BE2C (cell line): ENCODE measurements at regions not wholly inside any gene's neighbourhood (a gene's known extent, or its start where the extent isn't known, plus 50 kb on each side); places are given as distances from the start of the nearest gene placed in this dataset.

Experiments used
- DNase-seq: peaks from one replicate; pipeline ENCODE4 v3.0.0-alpha.2; 2020
- H3K27me3 ChIP-seq: fragments of 250-450 bp; sonication (Bioruptor Pico); 2 replicates; pipeline ENCODE4 v1.5.1; 2020; ENCODE audit warnings: mild to moderate bottlenecking
- H3K36me3 ChIP-seq: fragments of 250-450 bp; sonication (Bioruptor Pico); 2 replicates; pipeline ENCODE4 v1.5.1; 2020; ENCODE audit warnings: mild to moderate bottlenecking
- H3K4me1 ChIP-seq: fragments of 250-450 bp; sonication (Bioruptor Pico); 2 replicates; pipeline ENCODE4 v1.5.1; 2020
- H3K4me3 ChIP-seq: 2 replicates; pipeline ENCODE4 v1.5.1; 2011; ENCODE audit warnings: low read depth, low read length
- H3K9me3 ChIP-seq: fragments of 250-450 bp; sonication (Bioruptor Pico); 2 replicates; pipeline ENCODE4 v1.5.1; 2020
- CTCF ChIP-seq: IDR thresholded peaks from 2 replicates; pipeline ENCODE4 v1.5.1; 2012; ENCODE audit warnings: mild to moderate bottlenecking, low read depth, low read length

GRCh38 chr5:25489834-25490538 lies 845.2 kb upstream of the CDH10 start:
- no peak for DNase-seq
- TF ChIP-seq CTCF, result no peak
- Histone ChIP-seq H3K36me3 (no peaks in the 10 kb centered on the region), H3K4me3 (no peak overlapping the region), H3K4me1 (peaks cover 3% of the 10 kb centered on the region; the same call in 1 of the 2 replicates), H3K9me3 (no peaks in the 10 kb centered on the region), H3K27me3 (no peaks in the 10 kb centered on the region)

- H3K27me3 ChIP-seq, result no peaks in the 10 kb centered on the region
Measured at GRCh38 chr5:25488119-25488518, 843.3 kb upstream of the CDH10 start.

GRCh38 chr5:25484391-25484790 lies 839.6 kb upstream of the CDH10 start:
- no peak for TF ChIP-seq CTCF
- Histone ChIP-seq H3K4me3 (no peak overlapping the region), H3K9me3 (no peaks in the 10 kb centered on the region), H3K4me1 (peaks cover 3% of the 10 kb centered on the region; the same call in 1 of the 2 replicates), H3K27me3 (no peaks in the 10 kb centered on the region), H3K36me3 (no peaks in the 10 kb centered on the region)
- no peak for DNase-seq

More at GRCh38 chr5:25488119-25488518, 843.3 kb upstream of the CDH10 start:
- no peak overlapping the region for H3K4me3 ChIP-seq
- no peaks in the 10 kb centered on the region for H3K9me3 ChIP-seq
- peaks cover 3% of the 10 kb centered on the region; the same call in 1 of the 2 replicates for H3K4me1 ChIP-seq
- TF ChIP-seq CTCF, result no peak
- no peaks in the 10 kb centered on the region for H3K36me3 ChIP-seq
- no peak for DNase-seq

- DNase-seq, result no peak
- no peak for TF ChIP-seq CTCF
Measured at GRCh38 chr5:25481463-25481862, 836.7 kb upstream of the CDH10 start.

GRCh38 chr5:25459082-25459481 lies 814.3 kb upstream of the CDH10 start:
- no peak for TF ChIP-seq CTCF
- Histone ChIP-seq H3K27me3 (no peaks in the 10 kb centered on the region), H3K4me3 (no peak overlapping the region), H3K9me3 (no peaks in the 10 kb centered on the region), H3K36me3 (no peaks in the 10 kb centered on the region), H3K4me1 (no peaks in the 10 kb centered on the region)
- no peak for DNase-seq

More at GRCh38 chr5:25481463-25481862, 836.7 kb upstream of the CDH10 start:
- no peaks in the 10 kb centered on the region for H3K27me3 ChIP-seq
- no peaks in the 10 kb centered on the region for H3K4me1 ChIP-seq
- H3K36me3 ChIP-seq, result no peaks in the 10 kb centered on the region
- H3K4me3 ChIP-seq, result no peak overlapping the region
- H3K9me3 ChIP-seq, result no peaks in the 10 kb centered on the region

GRCh38 chr5:25458628-25459027 lies 813.9 kb upstream of the CDH10 start:
- Histone ChIP-seq H3K9me3 (no peaks in the 10 kb centered on the region), H3K4me3 (no peak overlapping the region), H3K4me1 (no peaks in the 10 kb centered on the region), H3K36me3 (no peaks in the 10 kb centered on the region), H3K27me3 (no peaks in the 10 kb centered on the region)
- DNase-seq, result no peak
- no peak for TF ChIP-seq CTCF
